Trophoblast cell (in vitro differentiated cells and primary cell): ENCODE measurements at regions not wholly inside any gene's neighbourhood (a gene's known extent, or its start where the extent isn't known, plus 50 kb on each side); places are given as distances from the start of the nearest gene placed in this dataset.

Source experiments
- DNase-seq, 2 donors: peaks; one replicate each; pipeline ENCODE4 v3.0.0-alpha.2; 2016
- H2AFZ ChIP-seq: 2 replicates; pipeline ENCODE4 v1.6.1; 2013; ENCODE audit warnings: low read length, moderate library complexity, mild to moderate bottlenecking; ENCODE audit not compliant: insufficient read depth, poor library complexity
- H2AK5ac ChIP-seq: 2 replicates; pipeline ENCODE4 v1.6.1; 2013; ENCODE audit warnings: mild to moderate bottlenecking, low read length
- H2BK120ac ChIP-seq: 2 replicates; pipeline ENCODE4 v1.6.1; 2013; ENCODE audit warnings: low read length, mild to moderate bottlenecking, moderate library complexity; ENCODE audit not compliant: insufficient read depth, poor library complexity
- H2BK12ac ChIP-seq: 2 replicates; pipeline ENCODE4 v1.6.1; 2013; ENCODE audit warnings: mild to moderate bottlenecking, low read length, moderate library complexity
- H2BK5ac ChIP-seq: 2 replicates; pipeline ENCODE4 v1.6.1; 2013; ENCODE audit warnings: low read length, low read depth, moderate library complexity, mild to moderate bottlenecking; ENCODE audit not compliant: poor library complexity
- H3K14ac ChIP-seq: 2 replicates; pipeline ENCODE4 v1.6.1; 2013; ENCODE audit warnings: mild to moderate bottlenecking, low read length
- H3K18ac ChIP-seq: 2 replicates; pipeline ENCODE4 v1.6.1; 2013; ENCODE audit warnings: mild to moderate bottlenecking, low read length
- H3K23ac ChIP-seq: 2 replicates; pipeline ENCODE4 v1.6.1; 2013; ENCODE audit warnings: low read length
- H3K27ac ChIP-seq: 2 replicates; pipeline ENCODE4 v1.5.1; 2013; ENCODE audit warnings: low read depth, mild to moderate bottlenecking, inconsistent platforms, low read length, moderate library complexity
- H3K27me3 ChIP-seq: 2 replicates; pipeline ENCODE4 v1.6.1; 2013; ENCODE audit warnings: inconsistent platforms, mild to moderate bottlenecking, low read length, moderate library complexity; ENCODE audit not compliant: insufficient read depth
- H3K36me3 ChIP-seq, 2 experiments: 1 replicate in 1 of 2; 2 replicates in 1 of 2; pipeline ENCODE4 v1.6.1; 2013; ENCODE audit warnings: low read length in 2 of 2, mild to moderate bottlenecking in 2 of 2, moderate library complexity in 1 of 2; ENCODE audit not compliant: insufficient read depth in 2 of 2, control insufficient read depth in 1 of 2
- H3K4ac ChIP-seq: 2 replicates; pipeline ENCODE4 v1.6.1; 2013; ENCODE audit warnings: low read depth, mild to moderate bottlenecking, low read length, moderate library complexity
- H3K4me1 ChIP-seq, 2 experiments: 1 replicate in 1 of 2; 2 replicates in 1 of 2; pipeline ENCODE4 v1.6.1; 2013; ENCODE audit warnings: low read length in 2 of 2, mild to moderate bottlenecking in 2 of 2, moderate library complexity in 1 of 2; ENCODE audit not compliant: insufficient read depth in 2 of 2, control insufficient read depth in 1 of 2
- H3K4me2 ChIP-seq: 2 replicates; pipeline ENCODE4 v1.6.1; 2013; ENCODE audit warnings: inconsistent platforms, mild to moderate bottlenecking, low read length, moderate library complexity
- H3K4me3 ChIP-seq: 2 replicates; pipeline ENCODE4 v1.5.1; 2013; ENCODE audit warnings: mild to moderate bottlenecking, low read depth, low read length, inconsistent platforms
- H3K79me1 ChIP-seq: one replicate; pipeline ENCODE4 v1.6.1; 2013; ENCODE audit warnings: low read length
- H3K79me2 ChIP-seq: 2 replicates; pipeline ENCODE4 v1.6.1; 2013; ENCODE audit warnings: low read length, mild to moderate bottlenecking; ENCODE audit not compliant: control insufficient read depth, insufficient read depth, poor library complexity
- H3K9ac ChIP-seq: 2 replicates; pipeline ENCODE4 v1.6.1; 2013; ENCODE audit warnings: mild to moderate bottlenecking, low read length
- H3K9me3 ChIP-seq: 2 replicates; pipeline ENCODE4 v1.6.1; 2013; ENCODE audit warnings: low read depth, mild to moderate bottlenecking, control low read depth, inconsistent platforms, low read length; ENCODE audit not compliant: insufficient read depth
- H4K12ac ChIP-seq: 2 replicates; pipeline ENCODE4 v1.6.1; 2013; ENCODE audit warnings: low read depth, mild to moderate bottlenecking, low read length, moderate library complexity
- H4K8ac ChIP-seq: 2 replicates; pipeline ENCODE4 v1.6.1; 2013; ENCODE audit warnings: low read depth, mild to moderate bottlenecking, low read length, moderate library complexity
- H4K91ac ChIP-seq: one replicate; pipeline ENCODE4 v1.6.1; 2013; ENCODE audit warnings: low read depth, mild to moderate bottlenecking, low read length, moderate library complexity
- WGBS: extraction: QIAGEN DNeasy Blood & Tissue Kit; methylation state at CpG from one replicate; pipeline ENCODE4 v1.1.7; 2013; ENCODE audit warnings: missing lambda C conversion rate; ENCODE audit not compliant: insufficient read length, insufficient coverage; ENCODE audit errors: extremely low coverage; 5-methylcytosine and 5-hydroxymethylcytosine counted together

DNA sequence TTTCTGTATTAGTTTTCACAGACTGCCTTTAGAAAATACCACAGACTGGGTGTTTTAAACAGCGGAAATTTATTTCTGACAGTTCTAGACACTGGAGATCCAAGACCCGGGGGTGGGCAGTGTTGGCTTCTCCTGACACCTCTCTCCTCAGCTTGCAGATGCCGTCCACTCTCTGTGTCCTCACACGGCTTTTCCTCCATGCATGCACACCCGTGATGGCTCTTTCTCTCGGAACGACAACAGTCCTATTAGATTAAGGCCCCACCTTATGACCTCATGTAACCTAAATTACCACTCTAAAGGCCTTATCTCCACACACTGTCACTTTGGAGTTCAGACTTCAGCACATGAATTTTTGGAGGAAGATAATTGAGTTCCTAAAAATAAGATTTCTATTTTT is 142.9 kb upstream of the VWC2 start:
- Histone ChIP-seq H3K18ac (no peak overlapping the region), H3K4me2 (no peak overlapping the region), H2AK5ac (no peak overlapping the region), H3K79me2 (no peaks in the 10 kb centered on the region), H4K8ac (no peak overlapping the region), H3K14ac (no peak overlapping the region), H3K23ac (no peak overlapping the region), H3K36me3 (no peaks in the 10 kb centered on the region), H3K9ac (no peak overlapping the region), H3K27ac (no peak overlapping the region), H3K9me3 (no peaks in the 10 kb centered on the region), H3K4ac (no peak overlapping the region), H3K27me3 (no peaks in the 10 kb centered on the region), H3K4me3 (no peak overlapping the region), H2BK12ac (no peak overlapping the region), H3K4me1 (peaks cover 4 to 6% of the 10 kb centered on the region in 2 experiments), H3K79me1 (no peaks in the 10 kb centered on the region), H2BK120ac (no peak overlapping the region), H2BK5ac (no peak overlapping the region), H4K12ac (no peak overlapping the region), H4K91ac (no peak overlapping the region), H2AFZ (no peak overlapping the region)
- DNase-seq, result no peak
- WGBS, result no CpG with 5 or more reads among the region's 7 CpGs

DNA sequence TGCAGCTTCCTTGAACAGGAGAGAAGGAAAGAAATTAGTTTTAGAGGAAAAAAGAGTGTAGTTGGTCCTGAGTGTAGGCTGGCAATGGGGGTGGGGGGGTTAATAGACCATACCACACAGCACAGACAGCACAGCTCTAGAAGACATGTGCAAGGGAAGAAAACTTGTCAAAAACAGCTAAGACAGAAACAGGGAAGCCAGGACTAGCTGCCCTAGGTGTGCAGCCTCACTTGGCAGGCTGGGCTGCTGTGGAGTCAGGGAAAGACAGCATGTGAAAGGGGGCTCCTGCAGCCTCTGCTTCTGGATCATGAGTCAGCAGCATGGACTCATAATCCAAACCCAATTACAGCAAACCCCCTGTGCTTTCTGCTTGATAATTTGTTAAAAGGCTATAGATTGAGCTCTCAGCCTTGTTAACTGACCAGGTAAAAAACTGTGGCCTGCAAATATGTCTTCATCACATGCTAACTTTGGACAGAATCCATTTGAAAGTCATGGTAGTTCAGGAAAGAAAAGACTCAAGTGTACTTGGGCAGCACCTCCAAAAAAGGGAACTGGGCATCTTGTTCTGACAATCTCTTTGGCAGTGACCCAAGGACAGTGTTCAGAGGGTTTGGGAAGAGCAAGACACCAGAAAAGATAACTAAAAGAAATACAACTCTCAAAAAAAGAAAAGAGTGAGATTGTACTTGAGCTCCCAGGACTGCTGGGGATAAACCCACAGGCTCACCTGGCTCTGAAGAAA is 142.2 kb upstream of the VWC2 start:
- Histone ChIP-seq H2AK5ac (no peak overlapping the region), H3K4me3 (no peak overlapping the region), H3K9me3 (no peaks in the 10 kb centered on the region), H3K4me2 (no peak overlapping the region), H3K4ac (no peak overlapping the region), H2AFZ (no peak overlapping the region), H2BK5ac (no peak overlapping the region), H3K18ac (no peak overlapping the region), H2BK12ac (no peak overlapping the region), H2BK120ac (no peak overlapping the region), H3K4me1 (peaks cover 2 to 4% of the 10 kb centered on the region in 2 experiments), H4K12ac (no peak overlapping the region), H4K8ac (no peak overlapping the region), H3K79me2 (no peaks in the 10 kb centered on the region), H3K36me3 (no peaks in the 10 kb centered on the region), H3K27me3 (no peaks in the 10 kb centered on the region), H3K23ac (no peak overlapping the region), H3K79me1 (no peaks in the 10 kb centered on the region), H3K14ac (no peak overlapping the region), H4K91ac (no peak overlapping the region), H3K27ac (no peak overlapping the region), H3K9ac (no peak overlapping the region)
- DNase-seq, result no peak

DNA sequence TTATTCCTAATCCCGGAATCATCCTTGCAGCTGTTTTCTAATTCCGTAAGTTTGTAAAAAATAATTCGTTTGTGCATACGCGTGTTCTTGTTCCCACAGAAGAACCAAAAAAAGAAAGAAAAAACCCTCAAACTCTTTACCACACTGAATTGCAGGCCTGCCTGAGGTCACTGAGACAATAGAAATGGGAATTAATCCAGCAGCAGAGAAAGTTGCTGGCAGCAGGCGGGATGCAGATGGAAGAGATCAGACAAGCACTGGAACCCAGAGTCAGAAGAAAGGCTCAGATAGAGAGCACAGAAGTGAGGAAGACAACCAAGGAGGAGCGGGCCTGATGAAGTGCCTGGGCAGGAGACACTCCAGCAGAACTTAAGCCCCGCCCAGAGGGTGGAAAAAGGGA is 141.5 kb upstream of the VWC2 start:
- H3K23ac ChIP-seq, result no peak overlapping the region

DNA sequence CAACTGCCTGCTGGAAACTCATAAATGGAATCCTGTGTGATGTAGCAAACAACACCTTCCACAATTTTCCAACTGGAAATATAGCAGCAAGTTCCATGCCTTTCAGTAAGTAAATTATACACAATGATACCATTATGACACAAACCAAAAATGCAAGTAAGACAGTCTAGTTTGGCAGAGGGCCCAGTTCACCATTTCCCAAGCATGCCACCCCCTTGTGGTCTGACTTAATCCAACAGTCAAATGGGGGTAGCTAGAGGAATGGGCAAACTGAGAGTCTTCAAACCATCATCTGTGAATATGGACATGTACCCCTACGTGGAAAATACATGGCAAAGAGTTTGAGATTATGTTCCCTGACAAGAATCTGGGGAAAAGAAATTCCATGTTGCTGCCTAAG is 137.6 kb upstream of the VWC2 start:
- no peaks in the 10 kb centered on the region for H3K27me3 ChIP-seq
- no peak overlapping the region for H3K9ac ChIP-seq
- H2BK120ac ChIP-seq, result no peak overlapping the region
- no peak for DNase-seq
- no peak overlapping the region for H4K91ac ChIP-seq
- no peak overlapping the region for H3K4me3 ChIP-seq
- no peak overlapping the region for H3K18ac ChIP-seq
- H4K12ac ChIP-seq, result no peak overlapping the region
- H3K4me2 ChIP-seq, result no peak overlapping the region
- H2AK5ac ChIP-seq, result no peak overlapping the region
- WGBS, result no CpG with 5 or more reads among the region's 1 CpG
- H3K27ac ChIP-seq, result no peak overlapping the region
- H3K23ac ChIP-seq, result no peak overlapping the region
- no peaks in the 10 kb centered on the region for H3K36me3 ChIP-seq
- H2BK5ac ChIP-seq, result no peak overlapping the region
- H4K8ac ChIP-seq, result no peak overlapping the region
- no peaks in the 10 kb centered on the region for H3K79me1 ChIP-seq
- H2AFZ ChIP-seq, result no peak overlapping the region
- H3K4ac ChIP-seq, result no peak overlapping the region
- no peak overlapping the region for H3K14ac ChIP-seq
- no peaks in the 10 kb centered on the region for H3K9me3 ChIP-seq
- H3K4me1 ChIP-seq, result no peaks in the 10 kb centered on the region
- no peaks in the 10 kb centered on the region for H3K79me2 ChIP-seq
- no peak overlapping the region for H2BK12ac ChIP-seq

More for the DNA sequence above, 141.5 kb upstream of the VWC2 start:
- Histone ChIP-seq H3K79me1 (no peaks in the 10 kb centered on the region), H2BK12ac (no peak overlapping the region), H2BK5ac (no peak overlapping the region), H3K4me2 (no peak overlapping the region), H3K4me1 (peaks cover 0 to under 1% of the 10 kb centered on the region in 2 experiments), H2AFZ (no peak overlapping the region), H4K91ac (no peak overlapping the region), H3K79me2 (no peaks in the 10 kb centered on the region), H3K27ac (no peak overlapping the region), H2BK120ac (no peak overlapping the region), H3K14ac (no peak overlapping the region), H3K36me3 (no peaks in the 10 kb centered on the region), H3K4me3 (no peak overlapping the region), H3K27me3 (no peaks in the 10 kb centered on the region), H3K18ac (no peak overlapping the region), H3K9me3 (no peaks in the 10 kb centered on the region), H4K8ac (no peak overlapping the region), H4K12ac (no peak overlapping the region), H3K9ac (no peak overlapping the region), H2AK5ac (no peak overlapping the region), H3K4ac (no peak overlapping the region)
- WGBS, result no CpG with 5 or more reads among the region's 8 CpGs
- no peak for DNase-seq
